Anterior cingulate cortex (tissue), 58 donors: ENCODE measurements at regions not wholly inside any gene's neighbourhood (a gene's known extent, or its start where the extent isn't known, plus 50 kb on each side); places are given as distances from the start of the nearest gene placed in this dataset.
"Not testable (repeated sequence)": the region's sequence is repeated elsewhere in the genome, so short reads cannot be mapped to it uniquely, and the experiment has no call there.

Experiments
- DNase-seq, 58 donors: peaks; one replicate each; lab custom pipeline; 2025; lab: John Stamatoyannopoulos, UW

DNA sequence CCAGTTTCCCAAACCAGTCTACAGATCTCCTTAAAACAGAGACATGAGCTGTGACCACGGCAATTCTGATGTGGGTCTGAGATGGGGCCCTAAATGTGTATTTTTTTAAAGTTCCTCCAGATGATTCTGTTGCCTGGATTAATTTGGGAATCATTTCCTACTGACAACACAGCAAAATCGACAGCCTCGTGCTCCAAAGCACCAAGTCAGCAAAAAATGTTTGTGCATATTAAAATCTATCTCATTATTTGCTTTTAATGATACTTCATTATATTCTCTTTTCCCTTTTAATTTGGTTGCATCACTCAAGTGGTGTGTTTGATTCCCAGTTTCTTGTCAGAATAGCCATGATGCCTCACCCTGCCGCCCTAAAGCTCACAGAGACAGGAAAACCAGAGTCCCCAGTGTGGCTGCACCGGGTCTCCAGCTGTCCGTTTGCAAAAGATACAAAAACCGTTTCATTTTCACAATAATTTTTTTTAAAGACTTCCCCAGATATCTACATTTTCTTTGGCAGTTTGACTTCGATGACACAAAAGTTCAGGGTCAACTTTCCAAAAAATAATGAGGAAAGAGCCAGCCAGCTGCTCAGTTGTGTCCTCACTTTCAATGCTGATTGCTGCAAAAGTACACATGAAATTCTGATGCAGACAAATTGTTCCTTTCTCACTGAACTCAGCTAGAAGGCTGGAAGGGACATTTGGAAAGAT is 443.2 kb upstream of the ID2 start:
- no peak for DNase-seq

DNA sequence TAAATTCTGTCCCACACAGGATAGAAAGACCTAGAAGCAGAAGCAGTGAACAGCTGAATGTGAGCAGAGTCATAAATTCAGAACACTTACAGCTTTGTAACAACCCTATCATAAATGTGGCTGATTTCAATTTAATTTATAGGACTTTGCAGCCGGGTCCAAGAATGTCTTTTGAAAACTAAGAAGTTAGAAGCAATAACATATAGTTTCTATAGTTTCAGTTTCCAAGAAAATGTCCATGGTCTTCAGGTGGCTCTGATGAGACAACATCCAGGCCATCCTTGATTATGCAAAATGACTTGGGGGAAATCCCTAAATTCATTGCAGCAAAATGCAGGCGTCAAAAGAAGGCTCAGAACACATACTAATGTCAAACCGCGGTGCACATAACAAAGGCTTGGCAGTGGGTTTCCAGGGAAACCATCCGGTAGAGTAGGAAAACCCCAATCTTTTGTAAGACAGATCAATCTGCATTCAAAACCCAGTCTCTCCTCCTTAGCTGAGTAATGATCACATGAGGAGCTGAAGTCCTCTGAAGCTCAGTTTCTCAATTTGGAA is 442.2 kb upstream of the ID2 start:
- peak in 10 of 58 donors; percentile 8 to 61 (median 24) for DNase-seq

DNA sequence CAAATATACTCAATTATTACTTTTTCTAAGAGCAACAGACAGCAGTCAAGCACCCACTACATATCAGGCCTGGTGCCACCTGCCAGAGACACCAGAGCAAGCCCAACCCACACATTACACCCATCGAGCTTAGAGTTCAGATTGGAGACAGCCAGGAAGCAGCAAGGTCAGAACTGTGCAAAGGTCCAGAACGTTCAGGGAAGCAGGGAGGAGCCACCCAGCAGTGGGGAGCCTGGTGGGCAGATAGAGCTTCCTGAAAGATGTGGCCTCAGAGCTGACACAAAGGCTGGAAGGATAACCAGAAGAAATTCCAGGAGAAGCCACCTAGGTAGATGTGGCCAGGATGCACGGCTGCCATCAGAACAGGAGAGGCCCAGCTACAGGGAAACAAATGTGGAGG is 440.5 kb upstream of the ID2 start:
- DNase-seq: no peak

DNA sequence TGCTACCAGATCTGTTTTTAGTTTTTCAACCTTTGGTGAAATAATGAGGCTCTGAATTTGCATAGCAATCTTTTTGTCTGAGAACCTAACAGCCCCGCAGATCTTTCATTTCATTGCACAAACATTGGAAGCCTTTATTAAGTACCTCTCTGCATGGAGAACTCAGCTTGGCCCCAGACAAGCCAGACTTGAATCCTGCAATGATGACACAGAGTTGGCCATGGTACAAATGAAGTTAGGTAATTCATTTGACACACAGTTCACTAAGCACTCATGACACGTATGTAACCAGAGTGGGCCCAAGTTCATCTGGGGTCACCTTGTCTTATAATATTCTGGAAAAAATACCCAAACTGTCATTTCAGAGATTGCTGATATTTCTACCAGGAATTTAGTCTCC is 439.1 kb upstream of the ID2 start:
- no peak for DNase-seq

DNA sequence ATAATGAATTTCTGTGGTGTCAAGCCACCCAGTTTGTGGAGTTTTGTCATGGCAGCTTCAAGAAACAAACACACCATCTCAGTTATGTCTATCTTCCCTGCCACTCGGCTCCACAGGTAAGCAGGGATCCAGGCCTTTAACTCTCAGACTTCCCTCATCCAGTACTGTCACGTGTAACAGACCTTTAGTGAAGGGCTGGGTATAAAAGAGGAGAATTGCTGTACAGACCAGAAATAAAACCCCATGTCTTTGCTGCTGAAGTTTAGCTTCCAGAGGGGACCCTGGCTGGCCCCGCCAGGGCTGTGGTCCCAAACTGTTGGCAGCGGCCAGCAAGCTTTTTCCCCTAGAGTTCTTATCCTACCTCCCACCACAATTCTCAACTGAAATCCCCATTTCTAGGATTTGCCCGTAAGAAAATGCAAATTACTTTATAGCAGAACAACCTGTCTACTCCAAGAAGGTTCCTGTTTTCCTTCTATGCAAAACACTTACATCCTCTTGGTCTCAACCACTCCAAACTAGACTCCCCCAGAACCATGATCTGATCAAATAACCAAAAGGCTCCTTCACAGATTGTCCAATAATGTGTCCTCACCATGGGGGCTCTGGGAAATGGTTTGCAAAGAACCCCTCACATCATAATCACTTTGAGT is 438.0 kb upstream of the ID2 start:
- no peak for DNase-seq

DNA sequence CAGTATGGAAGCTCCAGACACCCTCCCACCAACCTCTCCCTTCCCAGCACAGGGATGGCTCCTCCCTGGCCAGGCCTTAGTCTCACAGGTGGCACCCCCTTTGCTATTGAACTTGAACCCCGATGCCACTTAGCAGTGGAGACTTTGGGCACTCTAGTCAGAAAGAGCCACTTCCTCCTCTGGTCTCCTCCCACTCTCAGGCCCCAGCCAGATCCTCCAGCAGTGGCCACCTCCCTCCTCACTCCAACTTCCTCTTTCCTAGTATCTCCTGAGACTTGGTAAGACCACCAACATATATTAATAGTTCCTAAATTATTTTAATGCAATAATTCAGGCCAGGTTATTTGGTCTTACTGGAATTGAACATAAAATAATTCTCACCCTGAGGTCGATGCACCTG is 437.2 kb upstream of the ID2 start:
- no peak for DNase-seq

DNA sequence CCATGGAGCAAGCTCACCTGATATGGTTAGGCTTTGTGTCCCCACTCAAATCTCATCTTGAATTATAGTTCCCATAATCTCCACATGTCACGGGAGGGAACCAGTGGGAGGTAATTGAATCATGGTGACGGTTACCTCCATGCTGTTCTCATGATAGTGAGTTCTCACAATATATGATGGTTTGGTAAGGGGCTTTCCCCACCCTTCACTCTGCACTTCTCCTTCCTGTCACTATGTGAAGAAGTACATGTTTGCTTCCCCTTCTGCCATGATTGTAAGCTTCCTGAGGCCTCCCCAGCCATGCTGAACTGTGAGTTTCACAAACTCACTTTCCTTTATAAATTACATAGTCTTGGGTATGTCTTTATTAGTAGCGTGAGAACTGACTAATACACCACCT is 435.7 kb upstream of the ID2 start:
- DNase-seq: no peak

DNA sequence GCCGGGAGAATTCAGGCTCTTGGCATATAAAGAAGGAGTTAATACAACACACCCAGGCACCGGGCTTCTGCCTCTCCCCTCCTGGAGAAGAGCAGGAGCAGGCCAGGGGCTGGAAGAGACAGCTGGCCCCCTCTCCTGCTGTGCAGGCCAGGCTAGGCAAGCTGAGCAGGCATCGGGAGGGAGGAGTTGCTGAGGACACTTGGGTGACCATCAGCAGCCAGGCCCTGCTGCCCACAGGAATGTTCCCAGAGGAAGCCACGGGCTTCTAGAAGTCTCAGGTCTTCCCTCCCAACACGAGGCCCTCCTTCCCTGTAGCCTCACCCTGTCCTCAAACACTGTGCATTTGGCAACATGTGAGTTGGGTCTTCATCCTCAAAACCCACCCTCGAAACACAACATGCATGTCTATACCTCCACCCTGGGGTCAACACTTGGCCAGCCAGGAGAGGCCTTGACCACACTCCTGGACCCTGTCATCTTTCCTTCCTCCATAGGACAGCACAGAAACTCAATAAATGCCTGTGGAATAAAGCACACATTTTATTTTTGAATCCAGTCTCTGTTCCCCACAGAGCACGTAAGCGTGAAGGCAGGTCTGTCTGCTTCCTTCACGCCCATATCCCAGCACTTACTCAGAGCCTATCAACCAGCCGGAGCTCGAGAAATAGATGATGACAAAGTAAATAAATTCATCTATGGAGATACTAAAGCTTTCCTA is 433.8 kb upstream of the ID2 start:
- DNase-seq: peak in 1 of 58 donors; percentile 12

DNA sequence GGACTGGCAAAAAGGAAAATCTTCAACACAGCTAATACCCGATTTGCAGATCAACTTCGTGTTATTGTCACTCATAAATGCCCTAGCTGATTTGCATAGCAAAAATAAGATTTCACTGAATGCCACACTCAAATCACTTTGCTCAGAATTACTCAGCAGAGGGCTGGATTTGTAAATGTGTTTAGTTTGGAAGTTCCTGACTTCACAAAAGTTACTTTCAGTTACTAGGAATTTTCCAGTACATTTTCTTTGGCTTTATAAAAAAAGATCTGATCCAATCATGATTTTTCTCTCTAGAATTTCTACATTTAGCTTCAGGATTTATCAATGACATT is 433.3 kb upstream of the ID2 start:
- DNase-seq: no peak

DNA sequence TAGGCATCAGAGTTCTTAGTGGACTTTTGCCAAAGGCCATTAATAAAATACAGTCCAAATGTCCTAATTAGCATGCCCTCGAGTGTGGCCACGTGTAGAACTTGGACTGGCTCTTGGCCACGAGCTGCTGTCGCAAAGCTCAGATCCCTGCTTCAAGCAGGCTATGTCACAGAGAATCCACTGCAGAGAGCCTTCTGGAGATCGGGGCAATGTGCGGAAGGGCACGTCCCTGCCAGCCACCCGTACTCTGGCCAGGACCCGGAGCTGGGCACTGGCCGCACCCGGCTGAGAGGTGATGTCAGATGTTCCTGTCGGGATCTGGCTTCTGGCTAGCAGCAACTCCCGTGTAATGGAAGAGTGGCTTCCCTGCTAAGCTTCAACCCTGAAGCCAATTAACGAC is 432.7 kb upstream of the ID2 start:
- peak in 22 of 58 donors; percentile 7 to 51 (median 30) for DNase-seq

DNA sequence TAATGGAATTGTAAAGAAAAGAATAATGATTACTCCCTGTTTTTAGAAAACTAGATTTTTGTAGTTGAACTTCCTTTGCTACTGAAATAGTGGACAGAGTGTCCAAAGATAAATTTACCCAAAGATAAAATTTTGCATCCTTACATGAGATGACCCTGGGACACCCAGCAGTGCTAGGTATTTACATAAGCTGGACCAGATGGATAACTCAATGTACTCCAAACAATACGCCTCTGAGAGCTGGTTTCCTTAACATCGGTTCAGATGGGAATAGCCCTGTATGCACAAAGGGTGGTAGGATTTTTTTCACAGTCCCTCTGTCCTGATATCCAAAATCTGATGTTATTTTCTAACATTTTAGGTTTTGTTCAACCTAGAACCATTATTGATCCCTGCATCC is 432.1 kb upstream of the ID2 start:
- no peak for DNase-seq

DNA sequence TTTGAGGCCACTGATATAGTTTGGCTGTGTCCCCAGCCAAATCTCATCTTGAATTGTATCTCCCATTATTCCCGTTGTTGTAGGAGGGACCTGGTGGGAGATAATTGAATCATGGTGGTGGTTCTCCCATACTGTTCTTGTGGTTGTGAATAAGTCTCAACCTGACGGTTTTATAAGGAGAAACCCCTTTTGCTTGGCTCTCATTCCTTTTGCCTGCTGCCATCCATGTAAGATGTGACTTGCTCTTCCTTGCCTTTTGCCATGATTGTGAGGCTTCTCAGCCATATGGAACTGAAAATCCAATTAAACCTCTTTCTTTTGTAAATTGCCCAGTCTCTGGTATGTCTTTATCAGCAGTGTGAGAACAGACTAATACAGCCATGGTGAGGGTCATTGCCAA is 431.6 kb upstream of the ID2 start:
- DNase-seq: not testable (repeated sequence)

DNA sequence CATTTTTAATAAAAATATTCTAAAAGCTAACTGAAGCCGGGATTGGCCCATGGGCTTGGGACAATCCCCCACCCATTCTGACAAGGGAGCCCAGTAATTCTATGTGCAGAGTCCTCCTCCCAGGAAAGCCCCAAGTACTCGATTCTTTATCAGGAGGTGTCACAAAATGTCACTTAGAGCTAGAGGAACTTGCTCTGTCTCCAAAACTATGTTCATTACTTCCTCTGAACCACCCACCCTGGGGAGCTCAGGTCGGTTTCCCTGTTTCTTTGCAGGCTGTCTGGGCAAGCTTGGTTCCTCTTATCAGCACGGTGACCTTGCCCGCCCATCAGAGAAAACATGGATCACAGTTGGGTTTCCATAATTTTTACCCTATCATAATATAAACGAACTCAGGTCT is 430.6 kb upstream of the ID2 start:
- DNase-seq: no peak

DNA sequence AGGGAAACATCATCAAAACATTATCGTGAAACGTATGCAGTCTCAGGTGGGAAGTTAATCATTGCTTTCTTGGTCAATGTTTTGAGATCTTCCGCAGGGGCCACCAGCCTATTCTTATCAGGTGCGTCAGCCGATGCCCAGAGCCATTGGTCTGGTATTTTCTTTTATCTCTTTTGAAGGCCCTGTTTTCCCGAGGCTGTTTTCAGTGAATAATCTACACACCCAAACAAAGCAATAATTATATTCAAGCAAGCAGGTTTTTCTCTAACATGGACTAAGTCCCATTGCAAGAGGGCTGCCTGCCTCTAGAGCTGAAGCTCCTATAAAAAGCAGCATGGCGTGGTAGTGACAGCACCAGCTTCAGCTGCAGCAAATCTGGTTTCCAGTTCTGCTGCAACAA is 430.0 kb upstream of the ID2 start:
- DNase-seq: no peak

DNA sequence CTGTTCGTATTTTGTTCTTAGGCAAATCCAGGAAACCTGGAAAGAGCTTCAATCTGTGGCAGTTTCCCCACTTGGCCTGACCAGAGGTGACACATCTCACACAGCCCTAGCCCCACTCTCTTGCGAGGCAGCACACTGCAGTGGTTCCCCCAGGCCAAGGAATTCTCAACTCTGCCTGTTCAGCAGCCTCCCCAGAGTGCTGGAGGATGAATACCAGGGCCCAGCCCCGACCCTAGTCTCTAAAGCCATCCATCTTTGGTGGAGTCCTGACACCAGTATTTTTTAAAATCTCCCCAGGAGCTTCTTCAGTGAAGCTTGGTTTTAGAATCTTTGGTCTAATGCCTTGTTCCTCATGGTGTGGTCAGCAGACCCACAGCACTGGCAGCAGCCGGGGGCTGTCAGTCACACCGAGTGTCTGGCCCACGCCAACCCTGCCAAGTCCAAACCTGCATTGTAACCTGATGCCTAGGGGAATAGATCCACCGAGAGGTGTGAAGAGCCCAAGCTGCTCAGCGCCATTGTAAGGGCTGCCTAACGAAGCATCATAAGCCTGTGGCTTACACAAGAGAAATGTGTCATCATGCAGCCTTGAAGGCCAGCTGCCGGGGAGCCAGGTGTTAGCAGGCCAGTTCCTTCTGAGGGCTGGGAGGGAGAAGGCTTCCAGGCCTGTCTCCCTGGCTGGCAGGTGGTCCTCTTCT is 428.7 kb upstream of the ID2 start:
- no peak for DNase-seq

DNA sequence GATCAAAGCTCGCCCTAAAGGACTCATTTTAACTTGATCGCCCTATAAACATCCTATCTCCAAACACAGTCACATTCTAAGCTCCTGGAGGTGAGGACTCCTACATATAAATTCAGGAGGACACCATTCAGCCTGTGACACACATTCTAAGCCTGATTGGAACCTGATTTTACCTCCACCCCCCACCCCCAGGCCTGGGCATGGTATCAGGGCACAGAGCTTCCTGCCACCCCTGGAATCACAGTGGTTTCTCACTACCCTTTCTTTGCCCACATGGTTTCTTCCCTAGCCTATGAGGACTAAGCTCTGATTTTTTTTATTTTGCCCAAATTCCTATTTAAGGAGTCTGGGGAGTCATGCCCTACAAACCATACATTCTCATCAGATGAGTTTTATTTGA is 428.1 kb upstream of the ID2 start:
- DNase-seq: no peak

DNA sequence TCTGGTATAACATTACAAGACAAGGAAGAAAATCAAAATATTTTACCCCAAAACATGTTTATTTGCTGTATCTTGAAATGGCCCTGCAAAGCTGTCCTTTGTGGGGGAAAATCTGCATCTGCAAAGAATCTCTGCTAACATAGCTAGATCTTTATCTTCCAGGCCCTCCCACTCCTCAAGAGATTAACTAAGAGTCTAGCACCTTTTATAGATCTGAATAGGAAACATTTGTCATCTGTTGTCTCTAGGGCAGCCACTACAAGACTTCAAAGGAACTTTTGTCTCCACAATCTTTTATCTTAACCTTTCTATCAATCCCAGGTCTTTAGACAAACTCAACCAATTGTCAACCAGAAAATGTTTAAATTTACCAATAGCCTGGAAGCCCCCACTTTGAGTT is 427.6 kb upstream of the ID2 start:
- not testable (repeated sequence) for DNase-seq

DNA sequence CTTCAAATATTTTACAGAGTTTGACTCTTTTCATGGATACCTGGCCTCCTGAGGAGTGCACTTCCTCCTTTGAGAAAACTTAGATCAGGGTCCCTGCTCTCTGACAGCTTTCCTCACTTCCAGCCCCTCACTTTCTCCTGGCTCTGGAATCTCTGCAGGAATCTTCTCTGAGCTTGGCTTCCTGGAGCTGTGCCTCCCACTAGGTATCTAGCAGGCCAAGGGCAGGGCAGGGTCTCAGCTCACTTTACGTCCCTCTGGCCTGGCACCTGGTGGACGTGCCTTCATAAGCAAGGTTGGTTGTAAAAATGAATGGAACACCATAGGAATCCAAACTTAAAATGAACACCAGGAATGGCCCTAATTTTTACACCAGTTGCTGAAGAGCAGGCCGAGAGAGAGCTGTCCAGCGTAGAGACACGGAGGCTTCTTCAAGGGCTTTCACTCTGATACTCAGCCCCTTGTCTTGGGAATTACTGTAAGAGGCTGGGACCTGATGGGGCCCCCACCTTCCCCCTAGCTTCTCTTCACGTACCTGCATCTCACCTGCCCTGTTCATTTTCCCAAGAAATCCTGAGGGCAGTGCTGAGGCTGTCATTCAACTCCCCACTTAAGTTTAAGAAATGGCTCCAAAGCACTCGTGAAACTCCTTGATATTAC is 426.9 kb upstream of the ID2 start:
- DNase-seq: no peak

DNA sequence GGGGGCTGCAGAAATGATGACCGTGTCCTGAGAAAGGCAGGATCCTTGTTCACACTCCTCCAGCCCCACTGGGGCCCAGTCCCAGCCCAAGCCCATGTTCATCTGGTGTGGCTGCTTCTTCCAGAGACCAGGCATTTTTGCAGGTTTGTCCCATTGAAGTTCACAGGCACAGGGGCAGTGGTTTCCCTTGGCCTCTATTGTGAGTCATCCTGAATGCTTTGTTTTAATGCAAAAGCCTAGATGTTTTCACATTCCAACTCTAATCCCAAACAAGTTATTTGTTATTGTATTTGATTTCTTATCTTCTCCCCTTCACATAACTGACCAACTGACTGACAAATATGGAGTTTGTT is 426.4 kb upstream of the ID2 start:
- no peak for DNase-seq

DNA sequence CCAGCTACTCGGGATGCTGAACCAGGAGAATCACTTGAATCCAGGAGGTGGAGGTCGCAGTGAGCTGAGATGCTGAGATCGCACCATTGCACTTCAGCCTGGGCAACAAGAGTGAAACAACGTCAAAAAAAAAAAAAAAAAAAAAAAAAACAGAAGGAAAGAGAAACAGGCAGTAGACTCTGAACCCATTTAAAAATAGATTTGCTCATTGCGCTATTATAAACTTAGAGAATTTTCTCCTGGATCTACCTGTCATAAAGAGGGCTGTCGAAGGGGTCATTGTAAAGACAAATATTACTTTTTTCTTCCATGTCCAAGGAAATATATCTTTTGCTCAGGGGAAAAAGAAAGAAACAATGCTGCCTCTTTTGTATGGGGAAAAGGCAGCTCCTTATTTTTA is 425.0 kb upstream of the ID2 start:
- no peak for DNase-seq

DNA sequence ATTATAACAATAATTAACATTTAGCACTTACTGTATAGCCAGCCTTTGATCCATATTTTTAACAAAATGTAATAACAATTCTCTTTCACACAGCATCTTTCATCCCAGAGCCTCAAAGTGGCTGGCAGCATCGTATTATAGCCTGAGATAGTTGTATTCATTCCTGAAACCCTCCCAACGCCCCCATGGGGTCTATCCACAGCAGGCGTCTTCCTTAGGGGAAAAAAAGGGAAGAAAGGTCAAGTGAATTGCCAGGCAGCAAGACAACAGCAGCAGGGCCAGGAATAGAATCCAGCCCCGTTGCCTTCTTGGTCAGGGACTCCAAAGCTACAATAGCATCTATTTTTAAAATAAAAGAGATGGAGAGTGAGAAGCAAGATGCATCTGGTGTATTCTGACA is 424.4 kb upstream of the ID2 start:
- no peak for DNase-seq
